Activated naive CD8-positive, alpha-beta T cell treated with anti-CD3 and anti-CD28 coated beads for 36 hours (primary cell): ENCODE measurements at regions not wholly inside any gene's neighbourhood (a gene's known extent, or its start where the extent isn't known, plus 50 kb on each side); places are given as distances from the start of the nearest gene placed in this dataset.
"Not testable (repeated sequence)": the region's sequence is repeated elsewhere in the genome, so short reads cannot be mapped to it uniquely, and the experiment has no call there.

Source experiments
- DNase-seq: peaks from one replicate; pipeline ENCODE4 v3.0.0; 2021
- H3K27ac Mint-ChIP-seq: one replicate; pipeline ENCODE4 v1.8.0; 2022; ENCODE audit warnings: mild to moderate bottlenecking, moderate library complexity, mixed read lengths
- H3K27me3 Mint-ChIP-seq: one replicate; pipeline ENCODE4 v1.8.0; 2022; ENCODE audit warnings: mild to moderate bottlenecking, mixed read lengths
- H3K36me3 Mint-ChIP-seq: one replicate; pipeline ENCODE4 v1.8.0; 2021; ENCODE audit warnings: mild to moderate bottlenecking, mixed read lengths
- H3K4me1 Mint-ChIP-seq: one replicate; pipeline ENCODE4 v1.8.0; 2021; ENCODE audit warnings: mixed read lengths
- H3K4me3 Mint-ChIP-seq: one replicate; pipeline ENCODE4 v1.8.0; 2022; ENCODE audit warnings: mild to moderate bottlenecking, moderate library complexity, mixed read lengths
- H3K9me3 Mint-ChIP-seq: one replicate; pipeline ENCODE4 v1.8.0; 2022; ENCODE audit warnings: mixed read lengths

DNA sequence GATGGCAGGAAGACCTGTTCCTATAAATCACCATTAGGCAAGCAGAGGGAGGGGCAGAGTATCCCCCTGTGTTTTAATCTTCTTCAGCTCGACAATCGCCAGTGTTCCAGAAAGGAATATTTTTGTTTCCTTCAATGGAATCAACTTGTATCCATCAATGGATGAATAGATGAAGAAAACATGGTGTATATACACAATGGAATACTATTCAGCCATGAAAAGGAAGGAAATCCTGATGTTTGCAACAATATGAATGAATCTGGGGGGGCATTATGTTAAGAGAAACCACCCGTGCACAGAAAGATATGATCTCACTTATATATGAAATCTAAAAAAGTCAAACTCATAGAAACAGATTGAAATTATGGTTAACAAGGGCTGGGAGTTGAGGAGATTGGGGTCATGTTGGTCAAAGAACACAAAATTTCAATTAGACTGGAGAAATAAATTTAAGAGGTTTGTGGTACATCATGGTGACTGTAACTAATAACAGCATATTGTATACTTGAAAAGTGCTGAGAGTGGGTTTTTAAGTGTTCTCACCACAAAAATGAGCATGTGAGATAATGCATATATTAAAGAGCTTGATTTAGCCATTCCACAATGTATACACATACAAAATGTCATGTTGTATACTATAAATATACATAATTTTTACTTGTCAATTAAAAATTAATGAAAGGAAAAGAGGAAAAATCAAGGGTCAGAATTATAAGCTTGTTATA is 64.2 kb upstream of the ITGA11 start:
- Mint-ChIP-seq H3K4me3 (no peak overlapping the region), H3K9me3 (no peaks in the 10 kb centered on the region), H3K36me3 (no peaks in the 10 kb centered on the region), H3K27ac (no peak overlapping the region), H3K27me3 (peaks cover 6% of the 10 kb centered on the region), H3K4me1 (no peaks in the 10 kb centered on the region)
- DNase-seq = no peak

DNA sequence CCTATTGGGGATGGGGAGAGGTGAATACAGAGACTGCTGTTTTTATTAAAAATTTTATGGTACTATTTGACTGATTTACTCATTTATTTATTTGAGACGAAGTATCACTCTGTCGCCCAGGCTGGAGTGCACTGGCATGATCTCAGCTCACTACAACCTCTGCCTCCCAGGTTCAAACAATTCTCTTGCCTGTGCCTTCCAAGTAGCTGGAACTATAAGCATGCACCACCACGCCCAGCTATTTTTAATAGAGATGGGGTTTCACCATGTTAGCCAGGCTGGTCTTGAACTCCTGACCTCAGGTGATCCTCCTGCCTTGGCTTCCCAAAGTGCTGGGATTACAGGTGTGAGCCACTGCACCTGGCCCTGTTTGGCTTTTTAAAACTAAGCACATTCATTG is 64.8 kb upstream of the ITGA11 start:
- H3K4me1 Mint-ChIP-seq = not testable (repeated sequence)

DNA sequence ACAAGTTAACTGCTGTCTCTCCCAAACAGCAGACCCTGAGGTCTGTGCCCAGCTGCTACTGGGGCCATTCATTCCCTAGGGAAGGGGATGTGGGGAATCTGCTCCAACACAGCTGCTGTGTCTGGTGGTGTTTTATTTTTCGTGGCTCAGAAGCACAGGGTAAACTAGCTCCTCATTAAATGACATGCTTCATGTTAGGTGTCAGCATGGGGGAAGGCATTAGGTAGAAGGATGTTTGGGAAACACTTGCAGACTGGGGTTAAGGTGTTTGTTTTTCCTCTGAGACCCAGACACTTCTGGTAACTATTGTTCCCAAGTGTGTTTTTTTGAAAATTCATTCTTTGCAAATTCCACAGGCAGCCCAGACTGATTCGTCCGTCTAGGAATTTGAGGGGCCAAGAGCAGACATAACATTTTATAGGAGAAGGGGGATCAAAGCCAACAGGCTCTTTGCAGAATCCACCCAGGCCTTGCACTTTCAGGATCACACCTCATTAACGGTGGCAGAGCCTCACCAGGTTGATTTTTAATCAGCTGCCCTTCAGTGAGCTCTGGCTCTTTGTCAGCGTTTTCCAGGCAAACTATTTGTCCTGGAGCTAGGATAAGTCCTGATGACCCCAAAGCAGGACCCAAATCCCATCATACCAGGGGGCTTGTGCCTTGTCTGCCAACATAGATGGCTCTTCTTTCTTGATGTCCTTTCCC is 65.4 kb upstream of the ITGA11 start:
- no peak overlapping the region for H3K4me3 Mint-ChIP-seq
- H3K27ac Mint-ChIP-seq = no peak overlapping the region
- no peaks in the 10 kb centered on the region for H3K9me3 Mint-ChIP-seq
- no peaks in the 10 kb centered on the region for H3K4me1 Mint-ChIP-seq
- no peaks in the 10 kb centered on the region for H3K36me3 Mint-ChIP-seq
- DNase-seq = no peak
- H3K27me3 Mint-ChIP-seq = no peaks in the 10 kb centered on the region

More for the DNA sequence above, 64.8 kb upstream of the ITGA11 start:
- not testable (repeated sequence) for H3K36me3 Mint-ChIP-seq, DNase-seq, H3K27ac Mint-ChIP-seq, H3K4me3 Mint-ChIP-seq, H3K27me3 Mint-ChIP-seq, H3K9me3 Mint-ChIP-seq

DNA sequence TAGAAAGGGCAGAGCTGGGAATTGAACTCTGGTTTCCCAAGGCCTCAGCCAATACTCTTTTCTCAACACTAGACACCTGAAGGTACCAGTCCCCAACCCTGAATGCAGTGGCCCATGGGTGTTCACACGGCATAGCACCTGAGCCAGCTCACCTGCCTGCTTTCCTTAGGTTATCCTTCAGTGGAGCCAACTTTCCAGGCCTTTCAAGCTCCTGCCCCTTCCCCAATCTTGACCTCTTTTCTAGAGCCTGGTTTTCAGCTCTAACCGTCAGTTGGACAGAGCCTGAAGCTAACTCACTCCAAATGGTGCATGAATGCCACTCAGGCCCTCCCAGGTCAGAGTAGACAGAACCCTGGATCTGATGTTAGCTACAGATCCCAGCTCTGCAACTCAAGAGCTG is 66.1 kb upstream of the ITGA11 start:
- Mint-ChIP-seq H3K27me3 (no peaks in the 10 kb centered on the region), H3K4me3 (no peak overlapping the region), H3K36me3 (no peaks in the 10 kb centered on the region), H3K27ac (no peak overlapping the region), H3K9me3 (no peaks in the 10 kb centered on the region), H3K4me1 (no peaks in the 10 kb centered on the region)
- DNase-seq = no peak

DNA sequence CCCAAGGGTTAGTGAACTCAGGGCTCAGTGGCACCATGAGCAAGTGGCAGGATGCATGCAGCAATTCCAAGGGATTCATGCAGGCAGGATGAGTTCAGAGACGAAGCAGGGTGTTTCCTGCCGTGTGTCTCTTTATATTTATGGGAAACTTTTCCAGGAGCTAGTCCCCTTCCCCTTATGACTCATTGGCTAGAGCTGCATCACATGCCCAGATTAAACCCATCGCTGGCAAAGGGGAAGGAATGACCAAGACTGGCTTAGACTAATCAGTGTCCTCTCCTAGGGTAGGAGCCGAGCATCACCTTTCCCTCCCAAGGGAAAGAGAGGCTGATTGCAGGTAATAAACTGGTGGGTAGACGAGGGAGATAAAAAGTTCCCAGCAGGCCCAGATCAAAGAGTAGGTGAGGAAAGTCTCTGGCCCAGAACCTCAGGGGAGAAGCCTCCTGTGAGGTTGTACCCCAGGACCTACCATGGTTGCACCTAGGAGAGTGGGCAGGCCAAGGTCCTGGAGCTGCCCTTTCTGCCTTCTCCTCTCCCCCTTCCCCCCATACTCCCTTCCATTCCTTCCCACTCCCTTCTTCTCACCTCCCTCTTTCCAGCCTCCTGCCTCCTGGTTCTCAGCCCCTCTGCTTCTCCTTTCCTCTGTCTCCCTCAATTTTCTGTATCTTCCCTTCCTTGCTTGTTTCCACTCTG is 67.8 kb upstream of the ITGA11 start:
- Mint-ChIP-seq H3K4me1 (peaks cover 4% of the 10 kb centered on the region), H3K9me3 (no peaks in the 10 kb centered on the region)

DNA sequence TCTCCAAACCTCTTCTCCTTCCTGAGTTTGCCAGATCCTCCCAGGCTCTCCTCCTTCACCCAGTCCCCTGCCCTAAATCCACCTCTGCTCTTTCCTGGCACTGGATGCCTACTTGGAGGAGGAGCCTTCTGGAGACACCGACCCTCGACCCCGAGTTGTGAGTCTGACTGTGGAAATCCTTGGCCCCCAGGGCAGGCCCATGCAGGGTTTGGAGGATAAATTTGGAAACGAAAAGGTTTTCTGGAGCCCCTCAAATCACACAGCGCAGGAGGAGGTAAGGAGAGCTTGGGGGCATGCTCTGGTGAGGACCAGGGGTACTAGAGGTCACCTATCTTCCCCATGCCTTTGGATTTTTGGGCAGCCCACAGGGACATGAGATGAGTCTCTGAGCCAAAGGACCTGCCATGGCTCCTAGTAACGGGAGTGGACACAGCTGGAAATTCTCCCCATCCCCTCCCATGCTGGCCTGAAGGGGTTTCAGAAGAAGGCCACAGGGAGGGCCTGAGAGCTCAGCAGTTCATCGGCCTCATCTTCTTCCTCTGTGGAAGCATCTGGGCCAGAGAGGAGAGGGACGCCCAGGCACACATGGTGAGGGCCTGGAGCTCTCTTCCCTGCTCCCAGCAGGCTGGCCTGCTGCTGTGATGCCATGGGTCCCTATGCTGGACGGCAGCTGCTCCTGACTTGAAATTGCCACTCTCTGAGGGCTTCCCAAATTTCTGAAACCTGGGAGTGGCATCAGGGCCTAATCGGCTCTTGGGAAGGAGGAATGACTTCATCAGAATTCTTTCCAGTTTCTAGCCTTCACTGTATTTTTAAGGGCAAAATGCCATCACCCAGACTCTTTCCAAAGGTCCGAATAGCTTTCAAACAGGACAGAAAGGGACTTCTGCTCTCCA is 68.6 kb upstream of the ITGA11 start:
- DNase-seq = no peak
- Mint-ChIP-seq H3K27ac (no peak overlapping the region), H3K4me1 (peaks cover 4% of the 10 kb centered on the region), H3K9me3 (no peaks in the 10 kb centered on the region), H3K4me3 (no peak overlapping the region), H3K27me3 (no peaks in the 10 kb centered on the region), H3K36me3 (no peaks in the 10 kb centered on the region)

More for the DNA sequence above, 67.8 kb upstream of the ITGA11 start:
- no peaks in the 10 kb centered on the region for H3K27me3 Mint-ChIP-seq
- H3K27ac Mint-ChIP-seq = no peak overlapping the region
- H3K36me3 Mint-ChIP-seq = no peaks in the 10 kb centered on the region
- DNase-seq = no peak
- H3K4me3 Mint-ChIP-seq = no peak overlapping the region

DNA sequence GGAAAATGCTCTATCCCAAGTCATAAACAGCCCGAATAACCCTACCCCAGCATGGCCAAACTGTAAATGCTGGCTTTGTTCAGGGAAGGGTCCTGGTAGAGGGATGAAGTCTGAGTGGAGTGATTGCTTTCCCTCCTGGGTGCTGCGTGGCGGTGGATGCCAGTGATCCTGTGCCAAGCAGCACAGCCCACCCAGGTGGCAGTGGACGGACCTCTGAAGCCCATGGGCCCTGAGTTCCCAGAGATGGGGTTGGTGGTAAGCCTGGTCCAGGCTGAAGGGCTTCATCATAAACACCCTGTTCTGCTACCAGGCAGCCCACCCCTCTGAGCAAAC is 69.3 kb upstream of the ITGA11 start:
- Mint-ChIP-seq H3K36me3 (no peaks in the 10 kb centered on the region), H3K9me3 (no peaks in the 10 kb centered on the region), H3K4me1 (peaks cover 4% of the 10 kb centered on the region), H3K4me3 (no peak overlapping the region), H3K27me3 (no peaks in the 10 kb centered on the region), H3K27ac (no peak overlapping the region)
- no peak for DNase-seq

DNA sequence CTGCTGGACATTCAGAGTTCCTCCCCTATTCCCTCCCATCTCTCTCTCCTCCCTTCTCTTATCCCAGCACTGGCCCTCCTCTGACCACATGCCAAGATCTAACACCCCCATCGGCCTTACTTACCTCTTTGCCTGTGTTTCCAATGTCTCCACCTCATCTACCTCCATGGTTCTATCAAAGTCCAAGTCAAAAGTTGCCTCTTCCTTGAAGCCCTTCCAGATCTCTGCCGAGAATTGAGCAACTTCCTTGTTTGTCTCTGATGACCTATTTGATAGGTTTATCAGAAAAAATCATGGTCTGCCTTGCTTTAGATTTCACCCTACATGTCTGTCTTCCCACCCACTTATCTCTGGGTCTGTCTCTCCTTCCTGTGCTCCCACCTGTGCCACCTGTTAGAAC is 69.7 kb upstream of the ITGA11 start:
- H3K27me3 Mint-ChIP-seq = no peaks in the 10 kb centered on the region
- DNase-seq = no peak
- H3K27ac Mint-ChIP-seq = no peak overlapping the region
- no peak overlapping the region for H3K4me3 Mint-ChIP-seq
- H3K36me3 Mint-ChIP-seq = no peaks in the 10 kb centered on the region
- H3K4me1 Mint-ChIP-seq = peaks cover 4% of the 10 kb centered on the region
- no peaks in the 10 kb centered on the region for H3K9me3 Mint-ChIP-seq

DNA sequence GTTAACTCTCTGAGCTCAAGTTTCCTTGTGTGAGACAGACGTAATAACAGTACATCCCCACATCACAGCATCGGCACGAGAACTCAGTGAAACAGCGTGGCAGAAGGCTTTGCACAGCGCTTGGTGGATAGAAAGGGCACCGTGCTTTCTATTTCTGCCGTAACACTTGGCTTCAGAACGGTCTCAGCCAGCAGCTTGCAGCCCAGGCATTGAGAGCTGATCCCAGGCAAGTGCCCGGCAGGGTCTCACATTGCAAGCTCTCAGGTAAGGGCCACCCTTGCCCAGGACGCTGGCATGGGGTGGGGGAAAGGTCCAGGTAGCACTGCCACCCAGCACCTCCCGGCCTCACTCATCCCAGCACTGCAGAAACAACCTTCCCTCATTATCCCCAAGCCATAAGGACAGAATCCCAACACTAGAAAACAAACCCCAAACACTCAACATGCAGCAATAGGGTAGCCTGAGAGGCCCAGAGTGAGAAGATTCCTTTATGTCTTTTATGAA is 70.5 kb upstream of the ITGA11 start:
- Mint-ChIP-seq H3K9me3 (no peaks in the 10 kb centered on the region), H3K27me3 (no peaks in the 10 kb centered on the region), H3K36me3 (no peaks in the 10 kb centered on the region), H3K27ac (no peak overlapping the region), H3K4me1 (peaks cover 4% of the 10 kb centered on the region), H3K4me3 (no peak overlapping the region)
- no peak for DNase-seq

DNA sequence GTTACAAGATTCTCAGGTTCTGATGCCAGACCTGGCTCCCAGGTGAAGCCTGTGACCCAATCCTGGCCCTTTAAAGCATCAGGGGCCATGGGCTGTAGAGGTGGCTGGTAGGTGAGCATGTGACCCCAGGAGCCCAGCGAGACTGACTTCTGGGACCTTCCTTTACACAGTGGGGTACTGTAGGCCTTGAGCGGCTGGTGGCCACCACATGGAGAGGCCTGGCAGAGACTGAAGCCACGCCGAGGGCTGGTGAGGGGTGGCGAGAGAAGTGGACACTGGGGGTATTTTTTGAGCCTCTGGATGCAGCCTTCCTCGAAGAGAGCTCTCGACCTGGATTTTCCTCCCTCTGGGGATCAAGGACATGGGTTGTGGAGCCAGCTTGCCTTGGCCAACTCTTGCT is 71.2 kb upstream of the ITGA11 start:
- H3K4me3 Mint-ChIP-seq = no peak overlapping the region
- H3K27ac Mint-ChIP-seq = no peak overlapping the region
- no peaks in the 10 kb centered on the region for H3K36me3 Mint-ChIP-seq
- no peaks in the 10 kb centered on the region for H3K9me3 Mint-ChIP-seq
- DNase-seq = no peak
- peaks cover 4% of the 10 kb centered on the region for H3K4me1 Mint-ChIP-seq
- H3K27me3 Mint-ChIP-seq = no peaks in the 10 kb centered on the region

DNA sequence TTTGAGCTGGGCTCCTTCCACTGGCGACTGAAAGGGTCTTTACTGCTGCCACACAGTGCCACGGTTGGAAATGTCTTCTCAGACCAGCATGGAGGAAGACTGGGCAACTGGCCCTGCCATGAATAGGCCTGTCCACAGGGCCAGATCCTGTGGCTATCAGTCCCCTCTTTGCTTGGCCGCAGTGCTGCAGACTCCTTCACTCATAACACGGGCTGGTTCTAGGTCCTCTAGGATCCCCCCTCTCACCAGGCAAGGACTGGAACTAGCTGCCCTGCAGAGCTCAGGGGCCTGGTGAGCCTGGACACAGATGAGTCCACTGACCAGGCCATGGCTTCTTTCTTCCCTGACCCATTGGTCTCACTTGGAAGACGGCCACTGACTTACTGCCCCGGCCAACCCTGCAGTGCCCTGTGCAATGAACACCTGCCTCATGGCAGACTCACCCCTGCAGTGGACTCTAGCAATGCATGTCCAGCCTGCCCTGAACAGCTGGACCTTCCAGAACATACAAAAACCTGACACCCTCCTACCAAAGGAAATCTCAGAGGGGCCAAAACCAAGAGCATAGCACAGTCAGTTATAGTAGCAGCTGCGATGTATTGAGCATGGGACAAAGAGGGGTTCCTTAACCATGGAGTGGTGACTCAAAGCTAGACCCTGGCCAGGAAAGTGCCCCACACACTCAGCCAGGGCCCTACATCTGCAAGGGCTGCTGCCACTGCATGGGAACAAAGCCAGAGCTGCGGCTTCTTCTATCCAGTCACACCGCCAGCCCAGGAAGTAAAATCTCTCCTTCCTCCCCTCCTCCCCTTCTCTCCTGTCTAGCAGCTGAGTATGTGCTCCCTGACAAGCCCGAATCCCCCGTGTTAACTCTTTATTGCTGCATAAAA is 72.1 kb upstream of the ITGA11 start:
- H3K27ac Mint-ChIP-seq = no peak overlapping the region
- H3K9me3 Mint-ChIP-seq = no peaks in the 10 kb centered on the region
- H3K4me3 Mint-ChIP-seq = no peak overlapping the region
- DNase-seq = no peak
- H3K4me1 Mint-ChIP-seq = peaks cover 4% of the 10 kb centered on the region
- H3K27me3 Mint-ChIP-seq = no peaks in the 10 kb centered on the region
- H3K36me3 Mint-ChIP-seq = no peaks in the 10 kb centered on the region

DNA sequence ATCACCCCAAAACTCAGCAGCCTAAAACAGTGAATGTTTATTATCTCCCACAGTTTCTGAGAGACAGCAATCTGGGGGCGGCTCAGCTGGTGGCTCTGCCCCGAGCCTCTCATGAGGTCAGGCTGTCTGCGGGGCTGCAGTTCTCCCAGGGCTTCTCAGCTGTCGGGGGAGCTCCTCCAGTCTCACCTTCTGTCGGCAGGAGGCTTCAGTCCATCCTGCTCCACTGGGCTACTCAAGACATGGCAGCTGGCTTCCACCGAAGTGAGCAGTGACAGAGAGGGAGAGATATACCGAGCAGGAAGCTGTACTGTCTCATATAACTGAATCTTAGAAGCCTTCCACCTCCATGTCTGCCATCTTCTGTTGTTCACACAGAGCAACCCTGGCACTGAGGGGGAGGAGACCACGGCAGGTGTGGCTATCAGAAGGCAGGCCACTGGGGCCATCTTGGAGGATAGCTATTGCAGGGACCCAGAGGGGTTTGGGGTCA is 72.8 kb upstream of the ITGA11 start:
- H3K27ac Mint-ChIP-seq = no peak overlapping the region
- H3K9me3 Mint-ChIP-seq = no peaks in the 10 kb centered on the region
- H3K36me3 Mint-ChIP-seq = no peaks in the 10 kb centered on the region
- peaks cover 4% of the 10 kb centered on the region for H3K4me1 Mint-ChIP-seq
- no peak overlapping the region for H3K4me3 Mint-ChIP-seq
- H3K27me3 Mint-ChIP-seq = no peaks in the 10 kb centered on the region
- DNase-seq = no peak

DNA sequence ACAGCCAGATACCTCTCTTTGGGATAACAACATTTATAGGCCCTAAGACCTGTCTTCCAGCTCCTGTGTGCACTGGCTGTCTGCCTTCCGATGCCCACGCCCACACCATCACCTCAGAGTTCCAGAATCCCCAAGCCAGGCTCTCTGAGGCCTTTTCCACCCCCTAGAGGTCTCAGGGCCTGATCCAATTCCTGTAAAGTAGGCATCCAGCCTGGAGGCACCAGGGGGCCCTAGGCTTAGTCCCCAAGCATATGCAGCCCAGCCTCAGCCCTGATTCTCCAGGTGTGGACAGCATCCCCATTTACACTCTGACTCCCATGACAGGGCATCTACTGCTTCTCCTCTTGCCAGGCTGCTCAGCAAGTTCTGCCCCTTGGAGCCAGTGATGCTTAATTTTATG is 72.7 kb upstream of the CORO2B start:
- no peak overlapping the region for H3K4me3 Mint-ChIP-seq
- no peak for DNase-seq

DNA sequence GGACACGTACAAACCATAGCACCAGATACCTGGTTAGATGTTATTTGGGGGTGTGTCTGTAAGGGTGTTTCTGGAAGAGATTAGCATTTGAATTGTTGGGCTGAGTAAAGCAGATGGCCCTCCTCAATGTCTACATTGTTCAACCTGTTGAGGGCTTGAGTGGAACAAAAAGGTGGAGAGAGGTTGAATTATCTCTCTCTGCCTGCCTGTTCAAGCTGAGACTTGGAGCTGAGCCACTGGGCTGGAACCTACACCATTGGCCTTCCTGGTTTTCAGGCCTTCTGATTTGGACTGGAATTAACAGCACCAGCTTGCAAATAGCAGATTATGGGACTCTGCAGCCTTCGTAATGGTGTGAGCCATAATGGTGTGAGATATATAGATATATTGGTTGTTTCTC is 71.3 kb upstream of the CORO2B start:
- Mint-ChIP-seq H3K27ac (no peak overlapping the region), H3K27me3 (no peaks in the 10 kb centered on the region), H3K4me3 (no peak overlapping the region), H3K9me3 (no peaks in the 10 kb centered on the region), H3K4me1 (peaks cover 4% of the 10 kb centered on the region), H3K36me3 (no peaks in the 10 kb centered on the region)
- DNase-seq = no peak

More for the DNA sequence above, 72.7 kb upstream of the CORO2B start:
- no peak overlapping the region for H3K27ac Mint-ChIP-seq
- no peaks in the 10 kb centered on the region for H3K9me3 Mint-ChIP-seq
- no peaks in the 10 kb centered on the region for H3K36me3 Mint-ChIP-seq
- H3K27me3 Mint-ChIP-seq = no peaks in the 10 kb centered on the region
- peaks cover 4% of the 10 kb centered on the region for H3K4me1 Mint-ChIP-seq
